ENCODE measurements at regions not wholly inside any gene's neighbourhood (a gene's known extent, or its start where the extent isn't known, plus 50 kb on each side); places are given as distances from the start of the nearest gene placed in this dataset.
A peak's percentile ranks its signal among the peaks of the same experiment; 100 is the strongest.

DNA sequence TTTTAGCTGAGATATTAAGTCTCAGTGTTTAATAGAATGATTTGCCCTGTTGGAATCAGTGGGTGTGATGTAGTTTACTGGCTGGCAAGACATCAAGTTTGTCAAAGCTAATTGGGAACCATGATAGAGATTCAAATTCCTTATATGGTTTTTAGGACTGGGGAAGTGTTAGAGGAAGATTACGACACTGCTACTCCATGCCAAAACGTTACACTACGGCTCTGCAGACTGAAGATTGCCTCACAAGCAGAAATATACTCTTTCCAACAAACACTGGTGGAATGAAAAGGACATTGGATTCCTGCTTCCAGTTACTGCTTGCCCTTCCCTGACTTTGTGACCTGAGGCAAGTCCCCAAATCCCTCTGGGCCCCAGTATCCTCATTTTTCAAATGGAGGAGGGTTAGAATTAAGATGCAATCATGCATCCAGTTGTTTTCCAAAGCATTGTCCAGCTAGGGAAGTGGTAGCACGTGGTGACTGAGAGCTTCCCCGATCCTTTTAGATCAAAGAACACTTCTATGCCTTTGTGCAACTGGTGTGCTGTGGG, 147.6 kb downstream of the CDC42EP3 start (continued):
- TF ChIP-seq RBFOX2 (IDR thresholded peaks at IDR 0.05; ENCODE audit: low read depth, low read length) (no peak), DPF2 (IDR thresholded peaks at IDR 0.05) (no peak), ZNF175 (CRISPR knock-in tag; IDR thresholded peaks at IDR 0.05; ENCODE audit: low read depth) (peak; percentile 64; the same call in 1 of the 2 replicates), ZBTB7A (IDR thresholded peaks at IDR 0.05; ENCODE audit: borderline replicate concordance, control insufficient read depth, low read depth, low read length) (no peak), PML (IDR thresholded peaks at IDR 0.05; ENCODE audit: low read length) (no peak), CEBPG (CRISPR knock-in tag; IDR thresholded peaks at IDR 0.05) (no peak), CEBPG (tag; conservative IDR thresholded peaks at IDR 0.05 in 1 of 2, IDR thresholded peaks at IDR 0.05 in 1 of 2) (peak; percentile 88 to 94), LEF1 (IDR thresholded peaks at IDR 0.05) (no peak), CBX8 (IDR thresholded peaks at IDR 0.05; ENCODE audit: borderline replicate concordance, extremely low read depth, low read depth, low read length, poor library complexity, severe bottlenecking) (no peak), SMAD3 (CRISPR knock-in tag; conservative IDR thresholded peaks at IDR 0.05) (no peak), TEAD2 (tag; IDR thresholded peaks at IDR 0.05) (no peak), PHF8 (IDR thresholded peaks at IDR 0.05; ENCODE audit: borderline replicate concordance, low read length) (no peak), ZNF589 (CRISPR knock-in tag; IDR thresholded peaks at IDR 0.05; ENCODE audit: low read depth) (peak; percentile 68; the same call in 1 of the 2 replicates), HSF4 (CRISPR knock-in tag; IDR thresholded peaks at IDR 0.05; ENCODE audit: borderline replicate concordance) (no peak), FOXP4 (CRISPR knock-in tag; IDR thresholded peaks at IDR 0.05; ENCODE audit: borderline replicate concordance) (no peak), ZNF41 (CRISPR knock-in tag; conservative IDR thresholded peaks at IDR 0.05) (no peak), MAFF (IDR thresholded peaks at IDR 0.05; ENCODE audit: low read length) (no peak), SMC3 (conservative IDR thresholded peaks at IDR 0.05; ENCODE audit: insufficient read depth, low read depth, low read length) (no peak), CBFB (CRISPR knock-in tag; IDR thresholded peaks at IDR 0.05) (no peak), CHD1 (IDR thresholded peaks at IDR 0.05; ENCODE audit: low read length) (no peak), FOSL1 (tag; conservative IDR thresholded peaks at IDR 0.05) (peak; percentile 31), MEF2A (IDR thresholded peaks at IDR 0.05; ENCODE audit: control insufficient read depth, low read depth, low read length) (no peak), HMGXB4 (CRISPR knock-in tag; IDR thresholded peaks at IDR 0.05) (no peak)
- TF ChIP-seq, protein P1, sequence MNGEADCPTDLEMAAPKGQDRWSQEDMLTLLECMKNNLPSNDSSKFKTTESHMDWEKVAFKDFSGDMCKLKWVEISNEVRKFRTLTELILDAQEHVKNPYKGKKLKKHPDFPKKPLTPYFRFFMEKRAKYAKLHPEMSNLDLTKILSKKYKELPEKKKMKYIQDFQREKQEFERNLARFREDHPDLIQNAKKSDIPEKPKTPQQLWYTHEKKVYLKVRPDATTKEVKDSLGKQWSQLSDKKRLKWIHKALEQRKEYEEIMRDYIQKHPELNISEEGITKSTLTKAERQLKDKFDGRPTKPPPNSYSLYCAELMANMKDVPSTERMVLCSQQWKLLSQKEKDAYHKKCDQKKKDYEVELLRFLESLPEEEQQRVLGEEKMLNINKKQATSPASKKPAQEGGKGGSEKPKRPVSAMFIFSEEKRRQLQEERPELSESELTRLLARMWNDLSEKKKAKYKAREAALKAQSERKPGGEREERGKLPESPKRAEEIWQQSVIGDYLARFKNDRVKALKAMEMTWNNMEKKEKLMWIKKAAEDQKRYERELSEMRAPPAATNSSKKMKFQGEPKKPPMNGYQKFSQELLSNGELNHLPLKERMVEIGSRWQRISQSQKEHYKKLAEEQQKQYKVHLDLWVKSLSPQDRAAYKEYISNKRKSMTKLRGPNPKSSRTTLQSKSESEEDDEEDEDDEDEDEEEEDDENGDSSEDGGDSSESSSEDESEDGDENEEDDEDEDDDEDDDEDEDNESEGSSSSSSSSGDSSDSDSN (IDR thresholded peaks at IDR 0.05; ENCODE audit: borderline replicate concordance in 1 of 2, low read depth in 2 of 2, low read length in 2 of 2) = no peak

Data from K562 (cell line).